GM10248 (cell line): ENCODE measurements at regions not wholly inside any gene's neighbourhood (a gene's known extent, or its start where the extent isn't known, plus 50 kb on each side); places are given as distances from the start of the nearest gene placed in this dataset.

Experiments
- CTCF ChIA-PET: fragments of 300-600 bp; sonication (Branson Sonifier 250); formaldehyde crosslinking; extraction: SDS; loops from one replicate; lab custom pipeline; 2021; ENCODE audit warnings: antibody characterized with exemption; lab: Yijun Ruan, JAX
- POLR2A ChIA-PET: fragments of 350-650 bp; sonication (Branson Sonifier 250); formaldehyde crosslinking; extraction: SDS; loops from one replicate; lab custom pipeline; 2020; ENCODE audit warnings: antibody characterized with exemption; lab: Yijun Ruan, JAX
- DNase-seq: peaks from one replicate; pipeline ENCODE4 v3.0.0; 2012; ENCODE audit errors: extremely low spot score
- CTCF ChIP-seq: IDR thresholded peaks from 2 replicates; pipeline ENCODE4 v1.5.1; 2012; ENCODE audit warnings: mild to moderate bottlenecking, low read depth; ENCODE audit errors: extremely low read depth, missing control alignments, control extremely low read depth

- TF ChIP-seq CTCF = no peak
- CTCF ChIA-PET = interaction anchor here (1.4 to 6.0 kb wide), 2 partner anchors 9 to 1186 kb away, joined by 6 to 25 read pairs; no protein-coding TSS in a partner anchor
Measured at GRCh38 chr4:96352051-96352517, 512.2 kb downstream of the PDHA2 start.

GRCh38 chr4:96354036-96354712 lies 514.3 kb downstream of the PDHA2 start:
- DNase-seq = no peak
- ChIA-PET POLR2A (no interaction called here), CTCF (interaction anchor here (6.0 kb wide), 1 partner anchor 11 kb away, joined by 25 read pairs; no protein-coding TSS in a partner anchor)
- TF ChIP-seq CTCF = no peak

More at GRCh38 chr4:96352051-96352517, 512.2 kb downstream of the PDHA2 start:
- POLR2A ChIA-PET = no interaction called here
- no peak for DNase-seq

- CTCF ChIA-PET = interaction anchor here (1.1 to 6.0 kb wide), 3 partner anchors 10 to 15 kb away, joined by 3 to 25 read pairs (median 5); no protein-coding TSS in a partner anchor
- POLR2A ChIA-PET = no interaction called here
- DNase-seq = no peak
- no peak for TF ChIP-seq CTCF
Measured at GRCh38 chr4:96355414-96355813, 515.5 kb downstream of the PDHA2 start.

GRCh38 chr4:96356591-96357370 lies 516.9 kb downstream of the PDHA2 start:
- no peak for TF ChIP-seq CTCF

GRCh38 chr4:96366632-96367031 lies 526.7 kb downstream of the PDHA2 start:
- no peak for DNase-seq
- CTCF ChIA-PET = no interaction called here
- POLR2A ChIA-PET = no interaction called here
- TF ChIP-seq CTCF = no peak

More at GRCh38 chr4:96356591-96357370, 516.9 kb downstream of the PDHA2 start:
- POLR2A ChIA-PET = no interaction called here
- DNase-seq = no peak
- CTCF ChIA-PET = interaction anchor here (1.2 to 6.0 kb wide), 2 partner anchors 13 to 16 kb away, joined by 3 to 25 read pairs; no protein-coding TSS in a partner anchor

GRCh38 chr4:96375367-96375766 lies 535.5 kb downstream of the PDHA2 start:
- POLR2A ChIA-PET = no interaction called here
- no peak for DNase-seq
- TF ChIP-seq CTCF = no peak
- CTCF ChIA-PET = no interaction called here
